GM18498 (cell line): ENCODE measurements at regions not wholly inside any gene's neighbourhood (a gene's known extent, or its start where the extent isn't known, plus 50 kb on each side); places are given as distances from the start of the nearest gene placed in this dataset.

Experiments
- ATAC-seq: cut with Tn5 transposase; IDR thresholded peaks from one replicate; pipeline ENCODE4 v1.9.1; 2021; ENCODE audit warnings: mild to moderate bottlenecking, moderate library complexity; ENCODE audit not compliant: unreplicated experiment

DNA sequence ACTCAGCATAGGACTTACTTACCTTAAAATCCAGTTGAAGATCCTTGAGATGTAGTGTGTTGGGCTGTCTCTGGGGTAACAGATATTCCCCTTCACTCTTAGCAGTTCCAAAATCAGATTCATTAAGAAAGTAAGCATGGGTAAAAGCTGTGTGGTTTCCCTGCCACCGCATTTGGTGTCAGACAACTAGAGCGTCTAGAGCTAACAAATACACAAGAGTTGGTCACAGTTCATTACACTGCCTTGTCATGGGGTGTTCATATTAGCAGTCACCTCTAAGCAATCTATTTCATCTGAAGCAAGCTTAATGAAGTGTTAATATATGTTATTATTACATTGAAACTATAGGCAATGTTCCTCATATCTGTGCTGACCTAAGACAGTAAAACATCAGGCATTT, 342.8 kb downstream of the PPARGC1A start:
- ATAC-seq: no peak

GRCh38 chr4:23539969-23540569, 349.8 kb downstream of the PPARGC1A start:
- no peak for ATAC-seq

DNA sequence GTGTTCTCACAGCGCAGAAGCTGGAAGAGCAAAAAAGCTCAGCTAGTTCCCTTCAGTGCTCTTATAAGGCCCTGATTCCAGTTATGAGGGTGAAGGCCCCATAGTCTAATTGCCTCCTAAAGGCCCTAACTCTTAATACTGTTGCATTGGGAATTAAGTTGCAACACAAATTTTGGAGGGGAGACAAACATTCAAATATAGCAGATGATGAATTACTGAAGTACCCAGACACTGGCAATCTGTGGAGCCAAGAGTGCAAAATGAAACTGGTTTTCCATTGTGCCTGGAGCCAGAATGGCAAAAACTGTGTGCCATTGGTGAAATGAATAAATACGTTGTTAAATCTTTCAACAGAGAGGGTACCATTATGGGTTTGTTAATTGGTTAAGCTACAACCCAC, 356.0 kb downstream of the PPARGC1A start:
- ATAC-seq: no peak

DNA sequence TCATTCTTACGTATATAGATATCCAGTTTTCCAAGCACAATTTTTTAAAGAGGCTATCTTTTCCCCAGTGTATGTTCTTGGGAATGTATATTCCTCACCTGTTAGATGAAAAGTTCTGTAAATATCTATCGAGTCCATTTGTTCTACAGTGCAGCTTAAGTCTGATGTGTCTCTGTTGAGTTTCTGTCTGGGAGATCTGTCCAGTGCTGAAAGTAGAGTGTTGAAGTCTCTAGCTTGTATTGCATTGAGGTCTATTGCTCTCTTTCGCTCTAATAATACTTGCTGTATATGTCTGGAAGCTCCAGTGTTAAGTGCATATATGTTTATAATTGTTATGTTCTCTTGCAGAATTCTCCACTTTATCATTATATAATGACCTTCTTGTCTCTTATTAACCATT, 373.1 kb downstream of the PPARGC1A start:
- no peak for ATAC-seq

- no peak for ATAC-seq
These were observed 385.8 kb downstream of the PPARGC1A start for GRCh38 chr4:23504083-23504482.

DNA sequence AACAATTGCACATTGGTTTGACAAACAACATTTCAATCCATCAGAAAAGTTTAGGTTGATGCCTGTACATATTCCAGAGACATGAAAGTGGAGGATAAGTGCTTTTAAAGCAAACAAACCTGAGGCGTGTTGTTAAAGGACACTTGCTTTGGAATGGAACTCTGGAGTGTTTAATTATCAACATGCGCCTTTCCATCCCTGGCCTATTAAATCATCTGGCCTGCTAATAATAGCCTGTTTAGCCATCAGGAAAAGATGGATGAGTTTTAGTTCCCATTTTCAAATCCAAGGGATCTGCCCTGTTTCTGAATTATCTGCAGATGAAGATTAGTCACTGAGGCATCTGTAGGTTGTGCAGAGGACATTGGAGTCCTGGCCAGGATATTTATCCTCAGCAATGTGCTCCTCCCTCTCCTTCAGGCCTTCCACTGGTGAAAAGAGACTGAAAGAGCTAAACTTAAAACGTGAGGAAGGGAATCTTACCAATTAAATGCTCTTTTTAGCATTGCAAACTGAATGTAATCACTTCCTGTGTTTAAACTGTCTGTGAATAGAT, 388.9 kb downstream of the PPARGC1A start:
- no peak for ATAC-seq

GRCh38 chr4:23485801-23486200, 404.0 kb downstream of the PPARGC1A start:
- ATAC-seq: no peak

GRCh38 chr4:23484689-23485088, 405.2 kb downstream of the PPARGC1A start:
- no peak for ATAC-seq

- no peak for ATAC-seq
These were observed 406.4 kb downstream of the PPARGC1A start for GRCh38 chr4:23483320-23483960.

DNA sequence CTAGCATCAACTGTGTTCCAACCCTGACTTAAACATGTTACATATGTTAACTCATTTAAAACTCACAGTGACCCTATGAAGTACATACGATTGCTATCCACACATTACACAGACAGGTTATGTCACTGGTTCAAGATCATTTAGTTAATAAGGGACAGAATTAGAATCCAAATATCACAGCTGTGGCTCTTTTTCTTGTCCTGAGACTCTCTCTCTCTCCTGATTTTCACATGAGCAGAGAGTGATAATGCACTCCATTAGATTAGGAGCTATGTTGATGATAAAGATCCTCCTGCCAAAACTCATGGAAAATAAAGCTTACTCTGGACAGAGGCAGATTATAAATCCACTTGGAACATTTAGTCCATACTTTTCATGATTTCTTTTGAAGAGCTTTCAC, 408.3 kb downstream of the PPARGC1A start:
- no peak for ATAC-seq

- ATAC-seq: no peak
These were observed 411.9 kb downstream of the PPARGC1A start for GRCh38 chr4:23477905-23478304.

- ATAC-seq: no peak
These were observed 413.2 kb downstream of the PPARGC1A start for GRCh38 chr4:23476515-23477090.

- ATAC-seq: no peak
These were observed 426.8 kb downstream of the PPARGC1A start for GRCh38 chr4:23463071-23463470.

- no peak for ATAC-seq
These were observed 431.8 kb downstream of the PPARGC1A start for GRCh38 chr4:23458054-23458453.

DNA sequence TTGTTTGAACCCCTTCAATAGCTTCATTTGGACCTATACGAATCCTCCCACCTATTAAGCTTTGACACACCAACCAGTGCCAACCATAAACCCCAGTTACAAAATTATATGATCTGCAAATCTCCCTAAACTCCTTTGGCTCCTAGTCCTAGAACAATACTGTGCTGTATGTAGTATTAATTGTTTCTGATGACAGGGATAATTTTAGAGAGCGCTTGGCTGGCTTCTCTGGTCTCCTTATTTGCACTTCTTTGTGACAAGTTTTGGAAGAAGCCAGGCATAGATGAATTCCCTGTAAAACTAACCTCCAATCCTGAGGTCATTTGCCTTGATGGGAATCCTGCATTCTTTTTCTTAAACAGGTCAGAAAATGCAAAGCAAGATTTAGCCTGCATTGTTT, 433.0 kb downstream of the PPARGC1A start:
- no peak for ATAC-seq

DNA sequence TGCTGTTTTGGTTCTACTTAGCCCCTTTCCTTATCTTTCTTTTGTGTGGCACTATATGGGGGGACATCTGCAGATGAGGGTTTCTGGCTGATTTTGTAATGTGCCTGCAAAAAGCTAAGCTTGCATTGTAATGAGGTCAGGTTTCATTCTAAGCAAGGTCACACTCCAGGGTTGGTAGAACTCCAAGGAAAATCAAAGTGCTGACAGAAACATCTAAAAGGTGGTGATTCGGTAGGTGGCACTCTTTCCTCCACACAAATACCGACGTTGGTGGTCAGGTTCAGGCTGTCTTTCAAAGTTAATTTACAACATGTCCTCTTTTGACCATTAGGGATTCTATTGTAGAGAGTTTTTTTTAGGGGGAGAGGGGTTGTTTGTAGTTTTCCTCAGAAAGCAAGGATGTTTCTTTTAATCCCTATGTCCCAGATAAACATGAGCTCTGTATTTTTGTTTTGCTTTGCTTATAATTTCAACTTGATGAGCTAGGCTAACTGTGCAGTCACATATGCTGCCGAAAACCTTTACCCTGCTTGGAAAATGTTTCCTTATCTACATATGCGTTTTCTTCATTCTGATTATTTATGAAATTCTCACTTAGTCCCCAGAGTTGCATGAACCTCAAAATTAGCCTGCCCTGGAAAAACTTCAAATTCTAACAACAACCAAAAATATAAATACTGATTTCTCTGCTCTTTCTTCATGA, 434.2 kb downstream of the PPARGC1A start:
- ATAC-seq: no peak

DNA sequence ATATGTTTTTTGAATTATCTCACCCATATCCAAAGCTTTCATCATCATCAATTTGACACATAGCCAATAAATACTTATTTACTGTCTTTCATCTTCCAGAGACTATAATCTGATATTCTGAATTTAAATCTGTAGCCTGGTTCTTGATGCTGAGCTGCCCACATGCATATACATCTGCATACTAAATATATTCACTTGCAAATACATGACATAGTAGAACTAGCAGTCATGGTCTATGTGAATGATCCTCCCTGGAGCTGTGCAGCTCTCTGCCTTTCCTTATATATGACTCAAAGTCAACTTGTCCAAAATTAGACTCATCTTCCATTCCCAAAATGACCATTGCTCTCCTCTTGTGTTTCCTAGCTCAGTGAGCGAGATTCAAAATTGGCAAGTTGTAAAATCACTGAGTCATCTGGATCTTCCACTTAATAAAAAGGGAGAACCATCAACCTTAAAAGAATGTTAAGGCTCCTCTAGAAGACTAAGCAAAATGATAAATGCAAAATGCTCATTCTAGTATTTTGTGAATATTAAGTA, 448.2 kb downstream of the PPARGC1A start:
- ATAC-seq: no peak

DNA sequence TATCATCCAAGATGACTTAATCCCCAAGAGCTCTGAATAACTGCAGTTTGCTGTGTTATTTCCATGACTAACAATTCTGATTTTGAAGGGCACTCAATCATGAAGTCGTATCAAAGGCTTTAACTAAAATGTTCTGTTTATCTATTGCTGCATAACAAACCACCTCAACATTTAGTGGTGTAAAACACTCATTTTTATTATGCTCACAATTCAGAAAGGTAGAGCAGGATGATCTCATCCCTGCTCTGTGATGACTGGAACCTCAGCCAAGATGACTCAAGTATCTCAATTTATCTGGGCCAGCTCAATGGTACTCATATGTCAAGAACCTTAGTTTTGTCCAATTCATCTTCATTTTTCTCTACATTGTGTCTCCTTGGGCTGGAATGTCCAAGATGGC, 451.1 kb downstream of the PPARGC1A start:
- no peak for ATAC-seq

DNA sequence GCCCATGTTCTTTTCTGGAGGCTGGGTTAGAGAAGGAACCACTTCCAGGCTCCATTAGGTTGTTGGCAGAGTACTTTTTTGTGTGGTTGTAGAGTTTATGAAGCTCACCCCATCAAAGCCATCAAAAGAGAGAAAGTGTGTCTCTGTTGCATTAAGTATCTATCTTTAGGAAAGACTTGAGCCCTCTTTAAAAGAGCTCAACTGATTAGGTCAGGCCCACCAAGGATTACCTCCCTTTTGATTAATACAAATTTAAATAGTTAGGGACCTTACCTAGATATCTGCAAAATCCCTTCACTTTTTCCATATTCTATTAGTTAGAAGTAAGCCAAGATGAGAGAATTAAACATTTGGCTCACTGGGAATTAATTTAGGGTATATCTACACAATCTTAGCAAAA, 460.4 kb downstream of the PPARGC1A start:
- no peak for ATAC-seq

GRCh38 chr4:23425570-23425969, 464.3 kb downstream of the PPARGC1A start:
- no peak for ATAC-seq

GRCh38 chr4:23423540-23423939, 466.3 kb downstream of the PPARGC1A start:
- ATAC-seq: no peak
